Activated CD4-positive, alpha-beta T cell treated with anti-CD3 and anti-CD28 coated beads for 36 hours (primary cell): ENCODE measurements at regions not wholly inside any gene's neighbourhood (a gene's known extent, or its start where the extent isn't known, plus 50 kb on each side); places are given as distances from the start of the nearest gene placed in this dataset.
"Not testable (repeated sequence)": the region's sequence is repeated elsewhere in the genome, so short reads cannot be mapped to it uniquely, and the experiment has no call there.

Experiments
- ATAC-seq: fragments of 200-7000 bp; cut with Tn5 transposase; one replicate; pipeline ENCODE4 v1.10.0; 2021; ENCODE audit warnings: mild to moderate bottlenecking, moderate library complexity
- CTCF ChIA-PET: fragments of 350-600 bp; sonication (Branson Sonifier 250); formaldehyde crosslinking; loops from one replicate; lab custom pipeline; 2021; ENCODE audit warnings: antibody characterized with exemption; lab: Charles Lee
- POLR2A ChIA-PET: fragments of 350-600 bp; sonication (Branson Sonifier 250); formaldehyde crosslinking; loops from one replicate; lab custom pipeline; 2021; ENCODE audit warnings: antibody characterized with exemption, inconsistent platforms; lab: Charles Lee
- DNase-seq: peaks from one replicate; pipeline ENCODE4 v3.0.0-alpha.2; 2020
- H3K27ac Mint-ChIP-seq: one replicate; pipeline ENCODE4 v1.8.0; 2021; ENCODE audit warnings: mixed read lengths
- H3K27me3 Mint-ChIP-seq: one replicate; pipeline ENCODE4 v1.8.0; 2021; ENCODE audit warnings: mixed read lengths
- H3K36me3 Mint-ChIP-seq: one replicate; pipeline ENCODE4 v1.8.0; 2021; ENCODE audit warnings: low read depth, mixed read lengths
- H3K4me1 Mint-ChIP-seq: one replicate; pipeline ENCODE4 v1.8.0; 2021; ENCODE audit warnings: mixed read lengths
- H3K4me3 Mint-ChIP-seq: one replicate; pipeline ENCODE4 v1.8.0; 2021; ENCODE audit warnings: mild to moderate bottlenecking, moderate library complexity, mixed read lengths
- H3K9me3 Mint-ChIP-seq: one replicate; pipeline ENCODE4 v1.8.0; 2021; ENCODE audit warnings: low read depth, mixed read lengths
- intact Hi-C, 2 experiments: fragments of 100-400 bp; cut with DNase I in 1 of 2; cut with micrococcal nuclease in 1 of 2; formaldehyde crosslinking; loops; one replicate each; pipeline versions ENCODE4 v1.14.2 to v1.15.1; 2022 to 2024; cut with DNase I, micrococcal nuclease

- H3K36me3 Mint-ChIP-seq, result no peaks in the 10 kb centered on the region
- H3K27me3 Mint-ChIP-seq, result no peaks in the 10 kb centered on the region
- H3K9me3 Mint-ChIP-seq, result peaks cover 3% of the 10 kb centered on the region
- no peak for ATAC-seq
- DNase-seq, result no peak
- intact Hi-C loops, result no loop called here
- no peaks in the 10 kb centered on the region for H3K4me1 Mint-ChIP-seq
- H3K4me3 Mint-ChIP-seq, result no peak overlapping the region
- ChIA-PET CTCF (no interaction called here), POLR2A (no interaction called here)
- no peak overlapping the region for H3K27ac Mint-ChIP-seq
Measured at GRCh38 chr14:53840444-53840843, 116.2 kb downstream of the BMP4 start.

DNA sequence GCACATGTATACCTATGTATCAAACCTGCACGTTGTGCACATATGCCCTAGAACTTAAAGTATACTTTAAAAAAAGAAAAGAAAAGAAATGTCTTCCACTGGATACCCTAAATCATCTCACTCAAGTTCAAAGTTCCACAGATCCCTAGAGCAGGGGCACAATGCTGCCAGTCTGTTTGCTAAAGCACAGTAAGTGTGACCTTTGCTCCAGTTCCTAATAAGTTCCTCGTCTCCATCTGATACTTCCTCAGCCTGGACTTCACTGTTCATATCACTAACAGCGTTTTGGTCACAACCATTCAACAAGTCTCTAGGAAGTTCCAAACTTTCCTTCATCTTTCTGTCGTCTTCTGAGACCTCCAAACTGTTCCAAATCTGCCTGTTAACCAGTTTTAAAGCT, 118.3 kb downstream of the BMP4 start:
- no peak for ATAC-seq
- H3K27ac Mint-ChIP-seq, result no peak overlapping the region
- H3K4me3 Mint-ChIP-seq, result no peak overlapping the region
- CTCF ChIA-PET, result no interaction called here
- intact Hi-C loops, result no loop called here
- H3K4me1 Mint-ChIP-seq, result no peaks in the 10 kb centered on the region
- no peaks in the 10 kb centered on the region for H3K27me3 Mint-ChIP-seq
- no peak for DNase-seq
- POLR2A ChIA-PET, result no interaction called here
- no peaks in the 10 kb centered on the region for H3K36me3 Mint-ChIP-seq
- peaks cover 3% of the 10 kb centered on the region for H3K9me3 Mint-ChIP-seq

GRCh38 chr14:53837656-53838055, 119.0 kb downstream of the BMP4 start:
- H3K9me3 Mint-ChIP-seq, ATAC-seq, intact Hi-C loops, DNase-seq, H3K27me3 Mint-ChIP-seq, H3K36me3 Mint-ChIP-seq, H3K4me3 Mint-ChIP-seq, POLR2A ChIA-PET, CTCF ChIA-PET, H3K27ac Mint-ChIP-seq, H3K4me1 Mint-ChIP-seq: not testable (repeated sequence)

GRCh38 chr14:53836551-53836950, 120.1 kb downstream of the BMP4 start:
- Mint-ChIP-seq H3K27ac (no peak overlapping the region), H3K4me3 (no peak overlapping the region), H3K4me1 (no peaks in the 10 kb centered on the region), H3K36me3 (no peaks in the 10 kb centered on the region), H3K9me3 (peaks cover 3% of the 10 kb centered on the region), H3K27me3 (no peaks in the 10 kb centered on the region)
- intact Hi-C loops, result no loop called here
- DNase-seq (no peak), ATAC-seq (no peak)
- POLR2A ChIA-PET, result no interaction called here
- CTCF ChIA-PET, result interaction anchor here (0.6 kb wide), 1 partner anchor 115 kb away, joined by 3 read pairs; no protein-coding TSS in a partner anchor

GRCh38 chr14:53828820-53829219, 127.8 kb downstream of the BMP4 start:
- DNase-seq (no peak), ATAC-seq (no peak)
- Mint-ChIP-seq H3K27me3 (no peaks in the 10 kb centered on the region), H3K36me3 (no peaks in the 10 kb centered on the region), H3K9me3 (peaks cover 2% of the 10 kb centered on the region), H3K4me1 (no peaks in the 10 kb centered on the region), H3K4me3 (no peak overlapping the region), H3K27ac (no peak overlapping the region)
- POLR2A ChIA-PET, result no interaction called here
- intact Hi-C loops, result no loop called here
- CTCF ChIA-PET, result no interaction called here

- H3K9me3 Mint-ChIP-seq, result no peaks in the 10 kb centered on the region
- H3K27me3 Mint-ChIP-seq, result no peaks in the 10 kb centered on the region
- no peak overlapping the region for H3K4me3 Mint-ChIP-seq
- ATAC-seq, result no peak
- no peak for DNase-seq
- intact Hi-C loops, result no loop called here
- no peak overlapping the region for H3K27ac Mint-ChIP-seq
- H3K36me3 Mint-ChIP-seq, result no peaks in the 10 kb centered on the region
- POLR2A ChIA-PET, result no interaction called here
- CTCF ChIA-PET, result no interaction called here
- no peaks in the 10 kb centered on the region for H3K4me1 Mint-ChIP-seq
Measured at GRCh38 chr14:53824061-53824460, 132.6 kb downstream of the BMP4 start.

DNA sequence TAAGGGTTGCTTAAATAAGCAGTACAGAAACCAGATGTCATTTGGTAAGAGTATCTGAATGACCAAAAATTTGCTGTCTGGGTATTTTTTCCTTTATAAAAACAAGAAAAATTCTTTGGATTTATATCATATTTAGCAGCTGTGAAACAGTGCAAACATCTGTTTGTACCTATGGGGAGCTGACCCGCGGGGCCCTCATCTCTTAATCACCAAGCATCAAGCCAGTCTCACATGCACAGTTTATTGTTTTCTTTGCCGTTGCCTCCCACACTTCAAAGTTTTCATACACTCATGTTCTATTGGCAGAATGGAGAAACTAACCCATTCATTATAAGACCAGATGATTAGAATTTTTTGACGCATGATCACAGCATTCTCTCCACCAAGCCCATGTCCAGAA, 142.2 kb downstream of the BMP4 start:
- no peak for ATAC-seq
- H3K27ac Mint-ChIP-seq, result no peak overlapping the region
- H3K9me3 Mint-ChIP-seq, result no peaks in the 10 kb centered on the region
- DNase-seq, result no peak
- POLR2A ChIA-PET, result no interaction called here
- no peak overlapping the region for H3K4me3 Mint-ChIP-seq
- H3K27me3 Mint-ChIP-seq, result no peaks in the 10 kb centered on the region
- no peaks in the 10 kb centered on the region for H3K36me3 Mint-ChIP-seq
- no peaks in the 10 kb centered on the region for H3K4me1 Mint-ChIP-seq
- CTCF ChIA-PET, result no interaction called here
- intact Hi-C loops, result no loop called here

- DNase-seq, result no peak
- no peaks in the 10 kb centered on the region for H3K4me1 Mint-ChIP-seq
- no peak for ATAC-seq
- H3K9me3 Mint-ChIP-seq, result no peaks in the 10 kb centered on the region
- ChIA-PET POLR2A (no interaction called here), CTCF (interaction anchor here (0.9 kb wide), 1 partner anchor 9 kb away, joined by 3 read pairs; no protein-coding TSS in a partner anchor)
- no peak overlapping the region for H3K27ac Mint-ChIP-seq
- intact Hi-C loops, result no loop called here
- no peaks in the 10 kb centered on the region for H3K36me3 Mint-ChIP-seq
- H3K4me3 Mint-ChIP-seq, result no peak overlapping the region
- H3K27me3 Mint-ChIP-seq, result no peaks in the 10 kb centered on the region
Measured at GRCh38 chr14:53810221-53810620, 146.4 kb downstream of the BMP4 start.

DNA sequence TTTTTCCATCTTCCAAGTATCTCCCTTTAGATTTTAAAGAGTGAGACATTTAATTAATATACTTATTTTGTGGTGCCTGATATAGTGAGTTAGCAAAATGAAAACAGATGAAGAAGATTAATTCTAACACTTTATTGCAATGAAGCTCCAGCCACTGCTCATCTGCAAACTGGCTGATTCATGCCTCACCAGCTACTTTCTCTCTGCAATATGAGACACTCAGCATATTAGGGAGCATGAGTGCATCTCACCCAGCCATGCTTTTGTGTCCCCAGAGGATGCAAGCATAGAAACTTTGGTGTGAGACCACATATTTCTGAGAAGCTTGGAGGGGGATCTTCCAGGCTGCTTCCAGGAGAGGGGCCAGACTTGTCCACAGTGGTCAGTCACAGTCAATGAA, 148.6 kb downstream of the BMP4 start:
- no peaks in the 10 kb centered on the region for H3K27me3 Mint-ChIP-seq
- CTCF ChIA-PET, result interaction anchor here (1.0 kb wide), 1 partner anchor 10 kb away, joined by 3 read pairs; no protein-coding TSS in a partner anchor

GRCh38 chr14:53807542-53807941, 149.1 kb downstream of the BMP4 start:
- no peaks in the 10 kb centered on the region for H3K4me1 Mint-ChIP-seq

More for the DNA sequence above, 148.6 kb downstream of the BMP4 start:
- ATAC-seq (no peak), DNase-seq (no peak)
- H3K27ac Mint-ChIP-seq, result no peak overlapping the region
- intact Hi-C loops, result no loop called here
- no peaks in the 10 kb centered on the region for H3K36me3 Mint-ChIP-seq
- H3K9me3 Mint-ChIP-seq, result no peaks in the 10 kb centered on the region
- POLR2A ChIA-PET, result no interaction called here
- H3K4me3 Mint-ChIP-seq, result no peak overlapping the region
- H3K4me1 Mint-ChIP-seq, result no peaks in the 10 kb centered on the region

GRCh38 chr14:53807108-53807507, 149.5 kb downstream of the BMP4 start:
- ChIA-PET CTCF (interaction anchor here (0.8 kb wide), 1 partner anchor 9 kb away, joined by 3 read pairs; no protein-coding TSS in a partner anchor), POLR2A (no interaction called here)
- Mint-ChIP-seq H3K27me3 (no peaks in the 10 kb centered on the region), H3K9me3 (no peaks in the 10 kb centered on the region), H3K27ac (no peak overlapping the region), H3K4me1 (no peaks in the 10 kb centered on the region), H3K36me3 (no peaks in the 10 kb centered on the region), H3K4me3 (no peak overlapping the region)
- DNase-seq (no peak), ATAC-seq (no peak)
- intact Hi-C loops, result no loop called here

More at GRCh38 chr14:53807542-53807941, 149.1 kb downstream of the BMP4 start:
- no peak for DNase-seq
- ChIA-PET CTCF (no interaction called here), POLR2A (no interaction called here)
- Mint-ChIP-seq H3K36me3 (no peaks in the 10 kb centered on the region), H3K9me3 (no peaks in the 10 kb centered on the region), H3K27ac (no peak overlapping the region), H3K4me3 (no peak overlapping the region), H3K27me3 (no peaks in the 10 kb centered on the region)
- intact Hi-C loops, result no loop called here
- no peak for ATAC-seq

DNA sequence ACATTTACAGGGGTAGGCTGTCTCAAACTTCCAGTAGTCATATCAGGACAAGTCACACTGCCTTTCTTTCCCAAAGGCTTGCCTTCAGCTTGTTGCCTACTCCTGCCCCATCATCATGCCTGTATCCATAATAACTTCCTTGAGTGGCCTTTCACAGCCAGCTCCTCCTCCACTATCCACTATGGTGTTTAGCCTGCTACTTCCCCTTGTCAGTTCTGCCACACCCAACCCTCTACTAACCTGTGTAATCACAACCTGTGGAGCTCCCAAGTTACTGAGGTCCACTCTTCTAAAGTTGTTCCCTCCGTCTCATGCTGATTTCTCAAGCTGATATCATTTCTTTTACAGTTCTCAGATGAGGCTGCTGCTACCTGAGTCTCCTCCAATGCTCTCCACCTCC, 159.9 kb downstream of the BMP4 start:
- intact Hi-C loops, result no loop called here
- no peaks in the 10 kb centered on the region for H3K9me3 Mint-ChIP-seq
- no peaks in the 10 kb centered on the region for H3K36me3 Mint-ChIP-seq
- DNase-seq, result no peak
- no peak overlapping the region for H3K27ac Mint-ChIP-seq
- ATAC-seq, result no peak
- H3K4me1 Mint-ChIP-seq, result no peaks in the 10 kb centered on the region
- CTCF ChIA-PET, result no interaction called here
- H3K27me3 Mint-ChIP-seq, result peaks cover 2% of the 10 kb centered on the region
- POLR2A ChIA-PET, result interaction anchor here (0.8 kb wide), 1 partner anchor 33 kb away, joined by 4 read pairs; no protein-coding TSS in a partner anchor
- no peak overlapping the region for H3K4me3 Mint-ChIP-seq
